HG03575 (cell line): ENCODE measurements at regions not wholly inside any gene's neighbourhood (a gene's known extent, or its start where the extent isn't known, plus 50 kb on each side); places are given as distances from the start of the nearest gene placed in this dataset.

Experiments used
- ATAC-seq: cut with Tn5 transposase; IDR thresholded peaks from one replicate; pipeline ENCODE4 v1.9.1; 2021; ENCODE audit not compliant: unreplicated experiment, insufficient number of reproducible peaks, low FRiP score; ENCODE audit errors: extremely low read depth

GRCh38 chr20:21981179-21981578, 275.7 kb downstream of the PAX1 start:
- no peak for ATAC-seq

GRCh38 chr20:21971436-21971835, 266.0 kb downstream of the PAX1 start:
- no peak for ATAC-seq

- no peak for ATAC-seq
These were observed 263.0 kb downstream of the PAX1 start for GRCh38 chr20:21968486-21968885.

- no peak for ATAC-seq
These were observed 262.0 kb downstream of the PAX1 start for GRCh38 chr20:21967481-21967880.

- no peak for ATAC-seq
These were observed 251.1 kb downstream of the PAX1 start for GRCh38 chr20:21956591-21956990.

GRCh38 chr20:21947406-21947805, 241.9 kb downstream of the PAX1 start:
- no peak for ATAC-seq

- no peak for ATAC-seq
These were observed 238.8 kb downstream of the PAX1 start for GRCh38 chr20:21944227-21944626.

GRCh38 chr20:21941941-21942805, 236.7 kb downstream of the PAX1 start:
- no peak for ATAC-seq

GRCh38 chr20:21936720-21937380, 231.4 kb downstream of the PAX1 start:
- no peak for ATAC-seq

GRCh38 chr20:21936261-21936660, 230.8 kb downstream of the PAX1 start:
- no peak for ATAC-seq

GRCh38 chr20:21933526-21933925, 228.1 kb downstream of the PAX1 start:
- ATAC-seq: no peak

- ATAC-seq: no peak
These were observed 215.8 kb downstream of the PAX1 start for GRCh38 chr20:21921251-21921650.

GRCh38 chr20:21920211-21920610, 214.7 kb downstream of the PAX1 start:
- no peak for ATAC-seq

- no peak for ATAC-seq
These were observed 212.9 kb downstream of the PAX1 start for GRCh38 chr20:21918398-21918797.

GRCh38 chr20:21902391-21902790, 196.9 kb downstream of the PAX1 start:
- no peak for ATAC-seq

- ATAC-seq: no peak
These were observed 196.2 kb downstream of the PAX1 start for GRCh38 chr20:21901470-21902275.

- no peak for ATAC-seq
These were observed 195.0 kb downstream of the PAX1 start for GRCh38 chr20:21900431-21900830.

- ATAC-seq: no peak
These were observed 169.5 kb downstream of the PAX1 start for GRCh38 chr20:21874921-21875320.

GRCh38 chr20:21874127-21874526, 168.7 kb downstream of the PAX1 start:
- no peak for ATAC-seq

- ATAC-seq: no peak
These were observed 167.8 kb downstream of the PAX1 start for GRCh38 chr20:21873291-21873690.
